CD1c-positive myeloid dendritic cell (primary cell): ENCODE measurements at regions not wholly inside any gene's neighbourhood (a gene's known extent, or its start where the extent isn't known, plus 50 kb on each side); places are given as distances from the start of the nearest gene placed in this dataset.

ENCODE experiments used
- DNase-seq: peaks from one replicate; pipeline ENCODE4 v3.0.0-alpha.2; 2016; ENCODE audit errors: extremely low spot score

DNA sequence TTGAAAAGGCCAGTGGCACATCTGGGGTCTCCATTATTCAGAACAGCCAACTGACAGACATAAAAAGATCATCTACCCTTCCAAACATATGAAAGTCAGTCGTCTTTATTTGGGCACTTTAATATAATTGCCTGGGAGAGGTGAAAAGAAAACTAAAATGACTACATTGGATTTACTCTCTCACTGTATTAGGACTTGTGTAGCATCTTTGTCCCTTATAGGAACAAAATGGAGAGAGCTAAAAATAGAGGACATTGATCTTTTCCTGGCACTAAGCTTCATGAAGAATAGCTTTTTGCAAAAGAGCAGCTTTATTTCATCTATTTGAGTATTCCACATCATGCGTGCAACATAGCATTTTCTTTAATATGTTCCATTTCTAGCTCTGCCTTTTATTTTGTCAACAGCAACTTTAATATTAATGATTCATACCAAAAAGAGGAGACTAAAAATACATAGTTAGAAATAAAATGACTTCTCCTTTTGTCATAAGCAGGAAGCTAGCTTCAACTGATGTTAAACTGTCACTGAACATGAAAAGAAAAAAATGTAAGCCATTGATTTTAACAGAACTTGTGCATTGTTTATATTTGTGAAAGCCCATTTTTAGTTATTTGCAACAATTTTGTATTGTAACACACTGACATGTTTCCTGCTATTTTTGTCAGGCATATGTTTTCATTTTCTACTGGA lies 254.6 kb downstream of the SEC23A start:
- DNase-seq = no peak

- no peak for DNase-seq
These were observed 255.9 kb downstream of the SEC23A start for GRCh38 chr14:38847161-38847560.

GRCh38 chr14:38839694-38840365 lies 263.2 kb downstream of the SEC23A start:
- no peak for DNase-seq

DNA sequence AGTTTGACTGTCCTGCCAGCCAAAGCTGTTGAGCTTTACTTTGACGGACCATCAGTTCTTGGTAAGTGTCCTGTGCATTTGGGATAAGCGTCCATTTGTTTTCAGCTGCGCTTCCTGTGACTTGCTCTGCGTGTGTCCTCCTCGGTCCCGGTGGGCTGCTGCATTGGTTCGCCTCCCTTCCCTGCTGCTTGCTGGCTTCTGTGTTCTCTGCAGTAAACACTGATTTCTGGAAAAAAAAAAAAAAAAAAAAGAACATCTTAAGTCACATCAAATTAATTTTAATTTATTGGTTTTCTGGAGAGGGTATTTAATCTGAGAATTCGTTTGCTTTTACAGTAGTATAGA lies 264.1 kb downstream of the SEC23A start:
- DNase-seq = no peak

GRCh38 chr14:38838049-38838978 lies 264.7 kb downstream of the SEC23A start:
- DNase-seq = no peak

DNA sequence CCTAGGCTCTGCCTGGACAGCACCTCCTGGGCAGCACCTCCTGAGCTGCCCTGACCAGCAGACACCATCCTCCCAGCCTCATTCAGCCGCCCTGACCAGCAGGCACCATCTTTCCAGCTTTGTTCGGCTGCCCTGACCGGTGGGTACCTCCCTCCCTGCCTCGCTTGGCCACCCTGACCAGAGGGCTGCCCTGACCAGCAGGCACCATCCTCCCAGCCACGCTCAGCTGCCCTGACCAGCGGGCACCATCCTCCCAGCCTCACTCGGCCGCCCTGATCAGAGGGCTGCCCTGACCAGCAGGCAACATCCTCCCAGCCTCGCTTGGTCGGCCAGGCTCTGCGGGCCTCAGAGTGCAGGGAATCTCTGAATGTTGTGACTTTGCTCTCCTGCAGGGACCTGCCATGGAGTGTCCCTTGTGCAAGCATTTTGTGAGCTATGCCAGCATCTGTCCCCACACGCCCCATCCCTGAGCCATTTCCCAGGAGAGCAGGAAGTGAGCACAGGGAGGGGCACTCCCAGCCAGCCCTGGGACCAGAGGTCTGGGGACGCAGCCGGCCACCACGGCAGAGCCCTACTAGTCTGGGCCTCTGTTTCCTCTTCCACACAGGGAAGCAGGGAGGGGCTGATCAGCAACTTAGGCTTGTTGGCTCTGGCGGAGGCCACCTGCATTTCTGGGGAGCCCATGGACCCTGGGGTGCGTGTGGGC lies 265.5 kb downstream of the SEC23A start:
- DNase-seq = no peak

- no peak for DNase-seq
These were observed 266.5 kb downstream of the SEC23A start for GRCh38 chr14:38836539-38836938.

GRCh38 chr14:38835874-38836273 lies 267.2 kb downstream of the SEC23A start:
- DNase-seq = no peak

DNA sequence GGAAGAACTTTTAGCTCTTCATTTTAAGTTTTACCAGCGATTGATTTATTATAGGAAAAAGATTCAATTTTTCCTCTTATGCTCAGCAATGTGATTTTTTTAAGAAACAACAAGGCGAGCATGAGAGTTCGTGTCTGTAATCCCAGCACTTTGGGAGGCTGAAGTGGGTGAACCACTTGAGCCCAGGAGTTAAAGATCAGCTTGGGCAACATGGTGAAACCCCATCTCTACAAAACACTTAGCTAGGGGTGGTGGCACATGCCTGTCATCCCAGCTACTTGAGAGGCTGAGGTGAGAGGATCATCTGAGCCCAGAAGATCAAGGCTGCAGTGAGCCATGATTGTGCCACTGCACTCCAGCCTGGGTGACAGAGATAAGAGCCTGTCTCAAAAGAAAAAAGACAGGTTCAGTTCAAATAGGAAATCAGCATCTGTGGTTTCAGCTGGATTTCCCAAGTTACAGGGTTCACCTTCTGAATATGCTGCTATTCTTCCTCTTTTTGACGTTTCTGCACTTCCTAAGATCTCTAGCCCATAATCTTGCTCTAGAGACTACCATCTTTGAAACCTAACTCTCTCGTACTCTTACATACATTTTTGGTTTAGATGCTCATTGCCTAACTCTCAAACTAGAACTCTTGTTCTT lies 274.7 kb downstream of the SEC23A start:
- DNase-seq = no peak

- DNase-seq = no peak
These were observed 278.3 kb downstream of the SEC23A start for GRCh38 chr14:38824706-38825105.

DNA sequence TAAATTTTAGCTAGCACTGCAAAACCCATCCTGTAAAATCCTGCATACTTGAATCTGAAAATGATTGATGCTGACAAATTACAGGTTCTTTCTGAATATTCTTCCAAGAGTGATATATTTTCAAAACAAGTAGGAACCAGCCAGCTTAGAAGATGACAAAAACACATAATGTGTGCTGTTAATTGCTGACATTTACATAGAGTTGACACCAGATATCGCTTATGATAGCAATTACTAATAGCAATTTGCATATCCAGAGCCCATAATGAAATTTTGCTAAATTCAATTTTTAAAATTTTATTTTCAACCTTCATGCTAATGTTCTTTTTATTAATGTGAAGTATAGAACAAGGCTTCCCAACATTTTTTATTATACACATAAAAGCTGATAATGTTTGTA lies 284.5 kb downstream of the SEC23A start:
- DNase-seq = no peak

DNA sequence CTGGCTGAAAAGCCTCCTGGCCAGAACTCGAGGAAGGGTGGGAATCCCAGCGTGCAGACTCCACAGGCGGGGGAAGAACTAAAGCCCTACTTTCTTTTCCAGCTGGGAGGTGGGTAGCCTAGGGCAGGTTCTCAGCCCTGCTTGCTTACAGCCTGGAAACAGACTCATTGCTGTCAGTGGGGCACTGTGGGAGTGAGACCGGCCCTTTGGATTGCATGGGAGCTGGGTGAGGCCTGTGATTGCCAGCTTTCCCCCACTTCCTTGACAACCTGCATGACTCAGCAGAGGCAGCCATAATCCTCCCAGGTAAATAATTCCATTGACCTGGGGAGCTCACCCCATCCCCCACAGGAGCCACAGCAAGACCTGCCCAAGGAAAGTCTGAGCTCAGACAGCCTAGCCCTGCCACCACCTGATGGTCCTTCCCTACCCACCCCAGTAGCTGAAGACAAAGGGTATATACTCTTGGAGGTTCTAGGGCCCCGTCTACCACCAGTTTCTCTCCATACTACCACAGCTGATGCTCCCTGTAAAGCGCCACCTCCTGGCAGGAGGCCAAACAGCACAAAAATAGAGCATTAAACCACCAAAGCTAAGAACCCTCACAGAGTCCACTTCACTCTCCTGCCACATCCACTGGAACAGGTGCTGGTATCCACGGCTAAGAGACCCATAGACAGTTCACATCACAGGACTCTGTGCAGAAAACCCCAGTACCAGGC lies 294.1 kb downstream of the SEC23A start:
- DNase-seq = no peak

DNA sequence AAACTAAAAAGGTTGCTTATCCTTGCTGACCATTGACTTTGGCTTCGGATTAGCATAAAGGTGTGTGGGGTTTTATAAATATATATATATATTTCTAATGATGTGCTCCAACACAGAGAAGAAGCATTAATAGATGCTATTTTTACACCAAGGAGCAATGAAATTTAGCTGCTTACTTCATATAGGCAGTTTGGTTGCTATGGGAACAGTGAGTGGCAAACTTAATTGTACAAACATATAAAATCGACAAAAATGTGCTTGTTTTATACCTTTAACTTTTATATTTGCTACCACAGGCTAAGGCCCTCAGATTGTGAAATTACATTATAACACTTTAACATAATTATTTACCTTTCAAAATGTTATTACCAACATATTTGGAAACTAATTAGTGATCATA lies 303.4 kb downstream of the SEC23A start:
- DNase-seq = no peak

DNA sequence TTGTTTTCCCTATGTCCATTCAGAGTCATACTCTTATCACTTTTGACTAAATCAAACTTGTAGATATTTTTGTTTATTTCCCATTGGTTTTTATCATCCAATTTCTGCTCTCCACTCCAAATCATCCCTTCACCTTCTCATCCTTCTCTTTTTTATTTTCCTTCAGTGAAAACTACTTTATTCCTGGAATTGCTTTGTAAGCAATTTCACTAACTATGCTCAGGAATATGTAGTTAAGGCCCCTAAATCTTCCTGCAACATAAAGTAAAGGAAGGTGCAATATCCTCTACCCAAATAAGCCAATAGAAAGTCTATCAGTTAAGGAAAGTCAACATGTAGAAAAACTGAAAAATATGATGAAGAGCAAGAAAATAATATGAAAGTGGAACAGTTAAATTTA lies 308.4 kb downstream of the SEC23A start:
- no peak for DNase-seq

- no peak for DNase-seq
These were observed 311.2 kb downstream of the SEC23A start for GRCh38 chr14:38791862-38792261.

DNA sequence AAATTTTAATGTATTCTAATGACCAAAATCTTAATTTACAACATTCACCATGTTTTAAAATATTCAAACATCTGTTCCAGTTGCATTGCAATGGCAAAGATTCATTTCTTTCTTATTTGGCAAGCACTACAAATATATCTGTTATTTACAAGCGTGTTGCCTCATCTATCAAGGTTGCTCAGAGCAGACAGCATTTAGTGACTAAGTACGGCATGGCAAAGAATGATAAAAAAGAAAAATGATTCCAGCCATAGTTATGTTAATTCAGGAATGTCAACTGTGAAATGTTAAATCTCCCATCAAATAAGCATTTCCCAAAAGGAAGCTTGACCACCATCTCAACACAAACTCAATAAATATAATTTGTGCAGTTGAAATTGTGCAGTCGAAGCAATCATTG lies 312.1 kb downstream of the SEC23A start:
- no peak for DNase-seq

DNA sequence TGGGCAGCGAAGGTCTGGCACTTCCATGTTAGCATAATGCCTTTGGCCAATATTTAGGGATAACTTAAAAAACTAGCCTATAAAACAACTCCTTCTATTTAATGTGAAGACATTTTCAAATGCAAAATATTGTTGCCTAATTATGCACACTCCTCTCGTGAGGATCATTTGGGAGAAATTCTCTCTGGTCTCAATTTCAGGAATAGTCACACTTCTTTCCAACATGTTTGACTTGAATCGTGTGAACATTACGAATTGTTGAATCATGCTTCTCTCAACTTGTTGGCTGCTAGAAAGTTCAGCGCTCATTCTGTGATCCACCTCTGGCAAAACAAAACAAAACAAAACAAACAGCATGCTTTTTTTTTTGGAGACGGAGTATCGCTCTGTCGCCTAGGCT lies 313.2 kb downstream of the SEC23A start:
- DNase-seq = no peak

DNA sequence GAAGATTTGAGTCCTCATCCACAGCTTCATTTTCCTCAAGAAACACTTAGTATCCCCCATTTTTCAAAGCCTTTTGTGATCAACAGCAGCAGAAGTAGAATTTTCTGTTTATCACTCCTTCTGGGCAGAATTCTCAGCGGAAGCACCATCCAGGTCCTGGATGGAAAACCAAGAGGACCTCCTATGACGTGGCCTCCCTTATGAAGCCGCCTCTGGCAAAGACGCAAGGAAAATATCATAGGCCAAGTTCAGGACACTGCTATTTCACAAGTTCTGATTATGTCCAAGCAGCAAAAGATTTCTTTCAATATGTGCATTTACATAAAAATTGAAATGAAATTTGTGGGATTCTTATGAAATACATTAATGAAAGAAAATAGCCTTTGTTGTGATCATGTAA lies 315.0 kb downstream of the SEC23A start:
- DNase-seq = no peak

DNA sequence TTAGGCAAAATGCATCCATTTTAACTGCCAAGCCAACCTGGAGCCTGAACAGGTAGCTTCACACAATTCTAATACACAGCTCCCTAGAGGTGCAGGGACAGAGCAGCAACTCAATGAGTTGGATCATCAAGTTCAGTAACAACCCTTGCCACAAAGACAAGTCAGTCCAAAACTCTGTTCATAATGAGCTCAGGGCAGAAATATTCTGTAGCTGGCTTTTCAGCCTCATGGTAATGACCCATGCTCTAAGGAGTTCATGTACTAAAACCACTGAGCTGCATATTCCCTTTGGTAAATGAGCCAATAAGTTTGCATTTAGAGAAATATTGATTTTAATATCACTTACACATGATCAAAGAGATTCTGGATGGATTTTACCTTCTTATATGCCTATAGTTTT lies 316.1 kb downstream of the SEC23A start:
- DNase-seq = no peak

DNA sequence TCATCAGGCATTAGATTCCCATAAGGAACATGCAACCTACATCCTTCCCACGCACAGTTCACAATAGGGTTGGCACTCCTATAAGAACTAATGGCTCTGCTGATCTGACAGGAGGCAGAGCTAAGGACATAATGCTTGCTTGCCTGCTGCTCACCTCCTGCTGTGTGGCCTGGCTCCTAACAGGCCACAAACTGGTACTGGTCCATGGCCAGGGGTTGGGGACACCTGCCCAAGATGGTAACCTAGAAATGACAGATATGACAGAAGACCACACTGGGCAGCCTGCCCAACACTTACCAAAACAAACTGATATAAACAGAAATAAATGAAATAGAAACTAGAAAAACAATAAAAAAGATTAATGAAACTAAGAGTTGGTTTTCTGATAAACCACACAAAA lies 325.6 kb downstream of the SEC23A start:
- DNase-seq = no peak

DNA sequence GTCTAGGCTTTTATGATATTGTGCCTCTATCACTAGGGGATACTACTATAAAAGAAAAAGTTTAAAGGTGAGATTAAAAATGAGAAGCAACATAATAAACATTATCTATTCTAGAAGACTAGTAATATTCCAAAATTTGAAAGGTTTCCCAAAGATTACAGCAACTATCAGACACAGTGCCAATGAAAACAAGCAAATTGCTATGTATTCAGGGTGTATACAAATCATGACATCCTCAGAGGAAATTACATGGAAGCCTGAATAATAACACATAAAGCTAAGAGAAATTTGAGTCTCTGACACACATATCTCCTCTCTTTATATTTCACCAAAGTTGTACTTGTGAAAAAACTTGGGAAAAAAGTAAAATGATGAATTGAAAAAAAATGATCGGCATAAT lies 327.0 kb downstream of the SEC23A start:
- DNase-seq = no peak
